ENCODE measurements at regions not wholly inside any gene's neighbourhood (a gene's known extent, or its start where the extent isn't known, plus 50 kb on each side); places are given as distances from the start of the nearest gene placed in this dataset.

- TF ChIP-seq CTCF (IDR thresholded peaks at IDR 0.05) (no peak), POLR2AphosphoS5 (IDR thresholded peaks at IDR 0.05) (no peak), POLR2A (IDR thresholded peaks at IDR 0.05) (no peak)
These were observed 236.8 kb downstream of the GRIN2B start for GRCh38 chr12:13744561-13744960.
